Panc1 (cell line): ENCODE measurements at regions not wholly inside any gene's neighbourhood (a gene's known extent, or its start where the extent isn't known, plus 50 kb on each side); places are given as distances from the start of the nearest gene placed in this dataset.

Experiments
- CTCF ChIP-seq: fragments of 450-650 bp; IDR thresholded peaks from 2 replicates; pipeline ENCODE4 v1.5.1; 2017; ENCODE audit warnings: mild to moderate bottlenecking
- POLR2AphosphoS5 ChIP-seq: IDR thresholded peaks from 2 replicates; pipeline ENCODE4 v1.6.1; 2012; ENCODE audit warnings: mild to moderate bottlenecking, low read depth, low read length, moderate library complexity
- SIN3A ChIP-seq: IDR thresholded peaks from 2 replicates; pipeline ENCODE4 v1.6.1; 2012; ENCODE audit warnings: low read depth, mild to moderate bottlenecking, low read length, moderate library complexity, borderline replicate concordance; ENCODE audit not compliant: insufficient read depth
- TF ChIP-seq, protein P1 (sequence below), 2 experiments: IDR thresholded peaks; 2 replicates each; pipeline ENCODE4 v1.6.1; 2011 to 2012; ENCODE audit warnings: low read depth in 2 of 2, control low read depth in 1 of 2, low read length in 1 of 2, mild to moderate bottlenecking in 1 of 2, moderate library complexity in 1 of 2; ENCODE audit not compliant: insufficient read depth in 1 of 2

DNA sequence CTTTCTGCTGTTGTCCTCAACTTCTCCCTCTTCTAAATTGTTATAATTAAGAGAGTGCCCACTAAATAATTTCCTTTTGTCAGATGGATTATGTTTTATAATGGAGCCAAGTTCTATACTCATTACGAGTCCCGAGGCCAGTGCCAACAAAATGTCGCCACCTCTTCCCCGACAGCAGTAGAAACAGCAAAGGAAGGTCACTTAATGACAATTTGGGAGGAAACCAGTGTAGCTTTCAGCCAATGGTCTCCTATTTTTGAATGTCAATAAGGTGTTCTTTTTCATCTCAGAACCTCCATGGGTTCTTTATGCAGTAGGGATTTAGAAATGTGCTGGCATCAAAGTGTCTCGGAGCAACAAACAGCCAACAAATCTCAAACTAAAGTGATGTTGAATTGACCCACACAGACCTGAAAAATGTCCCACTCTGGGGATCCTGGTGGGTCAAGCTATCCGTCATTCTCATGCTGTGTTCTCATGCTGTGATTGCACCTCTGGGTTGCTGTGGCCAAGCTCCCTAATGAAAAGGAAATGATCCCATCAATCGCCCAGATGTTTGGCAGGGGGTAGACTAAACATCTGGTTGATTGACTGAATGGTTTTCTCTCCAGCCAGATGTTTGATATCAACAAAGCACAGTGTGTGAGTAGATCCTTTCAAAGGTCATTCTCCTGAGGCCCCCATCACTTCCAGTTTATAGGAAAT lies 291.9 kb downstream of the DMAC1 start:
- TF ChIP-seq CTCF (no peak), POLR2AphosphoS5 (no peak), SIN3A (no peak)
- TF ChIP-seq, protein P1, sequence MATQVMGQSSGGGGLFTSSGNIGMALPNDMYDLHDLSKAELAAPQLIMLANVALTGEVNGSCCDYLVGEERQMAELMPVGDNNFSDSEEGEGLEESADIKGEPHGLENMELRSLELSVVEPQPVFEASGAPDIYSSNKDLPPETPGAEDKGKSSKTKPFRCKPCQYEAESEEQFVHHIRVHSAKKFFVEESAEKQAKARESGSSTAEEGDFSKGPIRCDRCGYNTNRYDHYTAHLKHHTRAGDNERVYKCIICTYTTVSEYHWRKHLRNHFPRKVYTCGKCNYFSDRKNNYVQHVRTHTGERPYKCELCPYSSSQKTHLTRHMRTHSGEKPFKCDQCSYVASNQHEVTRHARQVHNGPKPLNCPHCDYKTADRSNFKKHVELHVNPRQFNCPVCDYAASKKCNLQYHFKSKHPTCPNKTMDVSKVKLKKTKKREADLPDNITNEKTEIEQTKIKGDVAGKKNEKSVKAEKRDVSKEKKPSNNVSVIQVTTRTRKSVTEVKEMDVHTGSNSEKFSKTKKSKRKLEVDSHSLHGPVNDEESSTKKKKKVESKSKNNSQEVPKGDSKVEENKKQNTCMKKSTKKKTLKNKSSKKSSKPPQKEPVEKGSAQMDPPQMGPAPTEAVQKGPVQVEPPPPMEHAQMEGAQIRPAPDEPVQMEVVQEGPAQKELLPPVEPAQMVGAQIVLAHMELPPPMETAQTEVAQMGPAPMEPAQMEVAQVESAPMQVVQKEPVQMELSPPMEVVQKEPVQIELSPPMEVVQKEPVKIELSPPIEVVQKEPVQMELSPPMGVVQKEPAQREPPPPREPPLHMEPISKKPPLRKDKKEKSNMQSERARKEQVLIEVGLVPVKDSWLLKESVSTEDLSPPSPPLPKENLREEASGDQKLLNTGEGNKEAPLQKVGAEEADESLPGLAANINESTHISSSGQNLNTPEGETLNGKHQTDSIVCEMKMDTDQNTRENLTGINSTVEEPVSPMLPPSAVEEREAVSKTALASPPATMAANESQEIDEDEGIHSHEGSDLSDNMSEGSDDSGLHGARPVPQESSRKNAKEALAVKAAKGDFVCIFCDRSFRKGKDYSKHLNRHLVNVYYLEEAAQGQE (IDR thresholded peaks at IDR 0.05; ENCODE audit: insufficient read depth in 1 of 2, low read depth in 2 of 2, low read length in 1 of 2), result no peak
